GM06990 (cell line): ENCODE measurements at regions not wholly inside any gene's neighbourhood (a gene's known extent, or its start where the extent isn't known, plus 50 kb on each side); places are given as distances from the start of the nearest gene placed in this dataset.
"Not testable (repeated sequence)": the region's sequence is repeated elsewhere in the genome, so short reads cannot be mapped to it uniquely, and the experiment has no call there.

Experiments used
- DNase-seq: peaks from one replicate; pipeline ENCODE4 v3.0.0-alpha.2; 2011; ENCODE audit not compliant: insufficient read length; ENCODE audit errors: extremely low read depth
- H3K27me3 ChIP-seq: replicated peaks from 2 replicates; pipeline ENCODE4 v1.6.0; 2011; ENCODE audit warnings: low read length; ENCODE audit not compliant: control insufficient read depth, insufficient read depth
- H3K36me3 ChIP-seq: 2 replicates; pipeline ENCODE4 v1.5.1; 2011; ENCODE audit warnings: low read length; ENCODE audit not compliant: control insufficient read depth, insufficient read depth
- H3K4me3 ChIP-seq: replicated peaks from 2 replicates; pipeline ENCODE4 v1.5.1; 2011; ENCODE audit warnings: low read depth, mild to moderate bottlenecking, control low read depth, low read length
- TF ChIP-seq, protein P1 (sequence below): IDR thresholded peaks from 2 replicates; pipeline ENCODE4 v1.5.1; 2011; ENCODE audit warnings: low read length, control low read depth, mild to moderate bottlenecking, inconsistent platforms; ENCODE audit not compliant: insufficient read depth, poor library complexity, severe bottlenecking

GRCh38 chr22:44622679-44623078 is 79.3 kb upstream of the PRR5 start:
- no peak overlapping the region for H3K4me3 ChIP-seq
- DNase-seq: no peak
- H3K36me3 ChIP-seq: no peaks in the 10 kb centered on the region
- H3K27me3 ChIP-seq: no peaks in the 10 kb centered on the region
- TF ChIP-seq, protein P1, sequence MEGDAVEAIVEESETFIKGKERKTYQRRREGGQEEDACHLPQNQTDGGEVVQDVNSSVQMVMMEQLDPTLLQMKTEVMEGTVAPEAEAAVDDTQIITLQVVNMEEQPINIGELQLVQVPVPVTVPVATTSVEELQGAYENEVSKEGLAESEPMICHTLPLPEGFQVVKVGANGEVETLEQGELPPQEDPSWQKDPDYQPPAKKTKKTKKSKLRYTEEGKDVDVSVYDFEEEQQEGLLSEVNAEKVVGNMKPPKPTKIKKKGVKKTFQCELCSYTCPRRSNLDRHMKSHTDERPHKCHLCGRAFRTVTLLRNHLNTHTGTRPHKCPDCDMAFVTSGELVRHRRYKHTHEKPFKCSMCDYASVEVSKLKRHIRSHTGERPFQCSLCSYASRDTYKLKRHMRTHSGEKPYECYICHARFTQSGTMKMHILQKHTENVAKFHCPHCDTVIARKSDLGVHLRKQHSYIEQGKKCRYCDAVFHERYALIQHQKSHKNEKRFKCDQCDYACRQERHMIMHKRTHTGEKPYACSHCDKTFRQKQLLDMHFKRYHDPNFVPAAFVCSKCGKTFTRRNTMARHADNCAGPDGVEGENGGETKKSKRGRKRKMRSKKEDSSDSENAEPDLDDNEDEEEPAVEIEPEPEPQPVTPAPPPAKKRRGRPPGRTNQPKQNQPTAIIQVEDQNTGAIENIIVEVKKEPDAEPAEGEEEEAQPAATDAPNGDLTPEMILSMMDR: no peak

DNA sequence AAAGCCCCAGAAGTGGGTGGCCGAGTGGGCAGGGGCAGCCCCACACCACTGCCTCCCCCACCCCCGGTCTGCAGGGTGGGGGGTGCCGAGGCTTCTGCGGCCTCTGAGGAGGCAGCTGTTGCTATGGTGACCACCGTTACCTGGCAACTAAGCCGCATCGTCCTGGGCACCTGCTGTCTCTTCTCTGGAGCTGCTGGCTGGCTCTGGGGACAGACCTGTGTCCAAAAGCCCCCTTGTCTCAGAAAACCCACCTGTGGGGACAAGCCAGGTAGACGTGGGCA is 79.9 kb upstream of the PRR5 start:
- DNase-seq: no peak
- H3K36me3 ChIP-seq: no peaks in the 10 kb centered on the region
- TF ChIP-seq, protein P1: no peak
- H3K27me3 ChIP-seq: no peaks in the 10 kb centered on the region
- H3K4me3 ChIP-seq: no peak overlapping the region

GRCh38 chr22:44621401-44622146 is 80.4 kb upstream of the PRR5 start:
- TF ChIP-seq, protein P1: no peak
- Histone ChIP-seq H3K36me3 (no peaks in the 10 kb centered on the region), H3K4me3 (no peak overlapping the region), H3K27me3 (no peaks in the 10 kb centered on the region)
- no peak for DNase-seq

- no peaks in the 10 kb centered on the region for H3K27me3 ChIP-seq
- no peak for DNase-seq
- no peaks in the 10 kb centered on the region for H3K36me3 ChIP-seq
- TF ChIP-seq, protein P1: no peak
- no peak overlapping the region for H3K4me3 ChIP-seq
These were observed 81.2 kb upstream of the PRR5 start for GRCh38 chr22:44620841-44621257.

DNA sequence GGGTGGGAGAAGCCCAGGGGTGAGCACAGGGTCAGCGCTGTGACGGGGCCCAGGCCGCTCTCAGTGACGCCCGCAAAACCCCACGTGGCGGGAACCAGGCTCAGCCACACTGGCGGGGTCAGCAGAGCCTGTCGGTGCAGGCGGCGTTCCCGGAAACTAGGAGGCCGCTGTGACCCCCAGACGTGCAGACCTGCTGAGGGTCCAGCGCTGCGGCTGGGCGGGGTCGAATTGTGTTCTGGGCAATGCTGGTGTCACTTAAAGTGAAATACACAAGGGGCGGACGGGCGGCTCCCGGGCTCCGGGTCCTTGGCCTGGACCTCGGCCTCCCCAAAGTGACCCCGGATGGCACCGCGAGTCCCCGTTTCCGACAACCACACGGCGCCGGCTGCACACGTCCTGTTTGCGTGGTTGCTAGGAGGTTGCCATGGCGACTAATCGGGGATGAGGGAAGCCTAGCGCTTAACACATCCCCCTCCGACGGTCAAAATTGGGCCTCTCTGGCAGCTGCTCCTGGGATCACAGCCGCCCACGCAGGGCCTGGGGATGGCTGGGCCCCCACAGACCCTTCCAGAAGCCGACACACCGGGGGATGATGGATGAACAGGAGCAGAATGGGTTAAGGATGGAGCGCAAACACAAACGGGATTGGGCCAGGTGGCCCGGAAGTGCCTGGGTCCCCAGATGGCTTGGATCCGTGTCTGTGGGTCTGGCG is 81.7 kb upstream of the PRR5 start:
- H3K4me3 ChIP-seq: no peak overlapping the region
- DNase-seq: peak; percentile 67
- TF ChIP-seq, protein P1: no peak
- no peaks in the 10 kb centered on the region for H3K27me3 ChIP-seq
- no peaks in the 10 kb centered on the region for H3K36me3 ChIP-seq

GRCh38 chr22:44619560-44620128 is 82.4 kb upstream of the PRR5 start:
- H3K36me3 ChIP-seq, H3K4me3 ChIP-seq, DNase-seq: not testable (repeated sequence)

DNA sequence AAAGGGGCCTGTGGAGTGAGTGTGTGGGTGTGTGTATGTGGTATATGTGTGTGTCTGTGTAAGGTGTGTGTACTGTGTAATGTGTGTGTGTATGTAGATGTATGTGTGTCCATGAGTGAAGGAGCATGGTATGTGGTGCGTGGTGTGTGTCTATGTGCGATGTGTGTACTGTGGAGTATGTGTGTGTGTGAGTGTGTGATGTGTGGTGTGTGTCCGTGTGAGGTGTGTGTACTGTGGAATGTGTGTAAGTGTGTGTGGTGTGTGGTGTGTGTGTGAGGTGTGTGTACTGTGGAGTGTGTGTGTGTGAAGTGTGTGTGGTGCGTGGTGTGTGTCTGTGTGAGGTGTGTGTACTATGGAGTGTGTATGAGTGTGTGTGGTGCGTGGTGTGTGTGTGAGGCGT is 83.1 kb upstream of the PRR5 start:
- not testable (repeated sequence) for DNase-seq, H3K36me3 ChIP-seq, H3K27me3 ChIP-seq, H3K4me3 ChIP-seq

More at GRCh38 chr22:44619560-44620128, 82.4 kb upstream of the PRR5 start:
- H3K27me3 ChIP-seq: not testable (repeated sequence)
